ENCODE measurements at regions not wholly inside any gene's neighbourhood (a gene's known extent, or its start where the extent isn't known, plus 50 kb on each side); places are given as distances from the start of the nearest gene placed in this dataset.

GRCh38 chr18:55072181-55072580 is 112.9 kb upstream of the CCDC68 start:
- Histone ChIP-seq H3K36me3 (ENCODE audit: control insufficient read depth in 3 of 3, insufficient read depth in 2 of 3, low read depth in 1 of 3, low read length in 3 of 3) (no peaks in the 10 kb centered on the region), H3K27me3 (ENCODE audit: control insufficient read depth in 3 of 3, insufficient read depth in 3 of 3, low read length in 3 of 3) (no peaks in the 10 kb centered on the region), H3K9me3 (ENCODE audit: control insufficient read depth in 2 of 2, insufficient read depth in 1 of 2, low read depth in 1 of 2, low read length in 1 of 2) (no peaks in the 10 kb centered on the region), H3K4me1 (ENCODE audit: control insufficient read depth in 3 of 3, insufficient read depth in 2 of 3, low read depth in 1 of 3, low read length in 2 of 3) (no peaks in the 10 kb centered on the region), H3K4me3 (ENCODE audit: low read depth in 1 of 3, low read length in 3 of 3) (no peak overlapping the region), H3K27ac (ENCODE audit: low read depth in 1 of 3, low read length in 2 of 3) (no peak overlapping the region)
- FAIRE-seq: no peak
- DNase-seq: no peak
- WGBS, 3 donors: 39 to 49% (median 44%) methylated on average over 2 of the region's 2 CpGs

GRCh38 chr18:55069497-55069896 is 110.2 kb upstream of the CCDC68 start:
- H3K36me3 ChIP-seq (ENCODE audit: control insufficient read depth in 3 of 3, insufficient read depth in 2 of 3, low read depth in 1 of 3, low read length in 3 of 3): no peaks in the 10 kb centered on the region
- no peaks in the 10 kb centered on the region for H3K27me3 ChIP-seq (ENCODE audit: control insufficient read depth in 3 of 3, insufficient read depth in 3 of 3, low read length in 3 of 3)
- FAIRE-seq: no peak
- no peaks in the 10 kb centered on the region for H3K9me3 ChIP-seq (ENCODE audit: control insufficient read depth in 2 of 2, insufficient read depth in 1 of 2, low read depth in 1 of 2, low read length in 1 of 2)
- H3K4me3 ChIP-seq (ENCODE audit: low read depth in 1 of 3, low read length in 3 of 3): no peak overlapping the region
- no peak for DNase-seq
- 87 to 89% (median 88%) methylated on average over 6 of the region's 6 CpGs for WGBS, 3 donors
- no peak overlapping the region for H3K27ac ChIP-seq (ENCODE audit: low read depth in 1 of 3, low read length in 2 of 3)
- no peaks in the 10 kb centered on the region for H3K4me1 ChIP-seq (ENCODE audit: control insufficient read depth in 3 of 3, insufficient read depth in 2 of 3, low read depth in 1 of 3, low read length in 2 of 3)

- Histone ChIP-seq H3K4me1 (ENCODE audit: control insufficient read depth in 3 of 3, insufficient read depth in 2 of 3, low read depth in 1 of 3, low read length in 2 of 3) (no peaks in the 10 kb centered on the region), H3K4me3 (ENCODE audit: low read depth in 1 of 3, low read length in 3 of 3) (no peak overlapping the region), H3K27ac (ENCODE audit: low read depth in 1 of 3, low read length in 2 of 3) (no peak overlapping the region), H3K27me3 (ENCODE audit: control insufficient read depth in 3 of 3, insufficient read depth in 3 of 3, low read length in 3 of 3) (no peaks in the 10 kb centered on the region), H3K9me3 (ENCODE audit: control insufficient read depth in 2 of 2, insufficient read depth in 1 of 2, low read depth in 1 of 2, low read length in 1 of 2) (no peaks in the 10 kb centered on the region), H3K36me3 (ENCODE audit: control insufficient read depth in 3 of 3, insufficient read depth in 2 of 3, low read depth in 1 of 3, low read length in 3 of 3) (no peaks in the 10 kb centered on the region)
- FAIRE-seq: no peak
- no peak for DNase-seq
- 63 to 79% (median 74%) methylated on average over 5 of the region's 5 CpGs for WGBS, 3 donors
Measured at GRCh38 chr18:55064760-55065159, 105.5 kb upstream of the CCDC68 start.

- Histone ChIP-seq H3K4me3 (ENCODE audit: low read depth in 1 of 3, low read length in 3 of 3) (no peak overlapping the region), H3K36me3 (ENCODE audit: control insufficient read depth in 3 of 3, insufficient read depth in 2 of 3, low read depth in 1 of 3, low read length in 3 of 3) (no peaks in the 10 kb centered on the region), H3K4me1 (ENCODE audit: control insufficient read depth in 3 of 3, insufficient read depth in 2 of 3, low read depth in 1 of 3, low read length in 2 of 3) (no peaks in the 10 kb centered on the region), H3K9me3 (ENCODE audit: control insufficient read depth in 2 of 2, insufficient read depth in 1 of 2, low read depth in 1 of 2, low read length in 1 of 2) (no peaks in the 10 kb centered on the region), H3K27ac (ENCODE audit: low read depth in 1 of 3, low read length in 2 of 3) (no peak overlapping the region), H3K27me3 (ENCODE audit: control insufficient read depth in 3 of 3, insufficient read depth in 3 of 3, low read length in 3 of 3) (no peaks in the 10 kb centered on the region)
- DNase-seq: no peak
- no peak for FAIRE-seq
- WGBS, 3 donors: 78 to 86% (median 80%) methylated on average over 4 of the region's 4 CpGs
Measured at GRCh38 chr18:55064073-55064472, 104.8 kb upstream of the CCDC68 start.

GRCh38 chr18:55054021-55054990 is 95.0 kb upstream of the CCDC68 start:
- Histone ChIP-seq H3K27me3 (ENCODE audit: control insufficient read depth in 3 of 3, insufficient read depth in 3 of 3, low read length in 3 of 3) (no peaks in the 10 kb centered on the region), H3K4me1 (ENCODE audit: control insufficient read depth in 3 of 3, insufficient read depth in 2 of 3, low read depth in 1 of 3, low read length in 2 of 3) (no peaks in the 10 kb centered on the region), H3K4me3 (ENCODE audit: low read depth in 1 of 3, low read length in 3 of 3) (no peak overlapping the region), H3K36me3 (ENCODE audit: control insufficient read depth in 3 of 3, insufficient read depth in 2 of 3, low read depth in 1 of 3, low read length in 3 of 3) (no peaks in the 10 kb centered on the region), H3K9me3 (ENCODE audit: control insufficient read depth in 2 of 2, insufficient read depth in 1 of 2, low read depth in 1 of 2, low read length in 1 of 2) (no peaks in the 10 kb centered on the region), H3K27ac (ENCODE audit: low read depth in 1 of 3, low read length in 2 of 3) (no peak overlapping the region)
- DNase-seq: no peak
- WGBS, 3 donors: 88 to 91% (median 89%) methylated on average over 24 of the region's 24 CpGs
- no peak for FAIRE-seq

GRCh38 chr18:55048892-55049291 is 89.6 kb upstream of the CCDC68 start:
- Histone ChIP-seq H3K4me3 (ENCODE audit: low read depth in 1 of 3, low read length in 3 of 3) (no peak overlapping the region), H3K36me3 (ENCODE audit: control insufficient read depth in 3 of 3, insufficient read depth in 2 of 3, low read depth in 1 of 3, low read length in 3 of 3) (no peaks in the 10 kb centered on the region), H3K4me1 (ENCODE audit: control insufficient read depth in 3 of 3, insufficient read depth in 2 of 3, low read depth in 1 of 3, low read length in 2 of 3) (no peaks in the 10 kb centered on the region), H3K27me3 (ENCODE audit: control insufficient read depth in 3 of 3, insufficient read depth in 3 of 3, low read length in 3 of 3) (no peaks in the 10 kb centered on the region), H3K27ac (ENCODE audit: low read depth in 1 of 3, low read length in 2 of 3) (no peak overlapping the region), H3K9me3 (ENCODE audit: control insufficient read depth in 2 of 2, insufficient read depth in 1 of 2, low read depth in 1 of 2, low read length in 1 of 2) (no peaks in the 10 kb centered on the region)
- no peak for FAIRE-seq
- DNase-seq: no peak
- 62 to 70% (median 65%) methylated on average over 3 of the region's 3 CpGs for WGBS, 3 donors

GRCh38 chr18:55047546-55047945 is 88.3 kb upstream of the CCDC68 start:
- Histone ChIP-seq H3K4me3 (ENCODE audit: low read depth in 1 of 3, low read length in 3 of 3) (no peak overlapping the region), H3K27me3 (ENCODE audit: control insufficient read depth in 3 of 3, insufficient read depth in 3 of 3, low read length in 3 of 3) (no peaks in the 10 kb centered on the region), H3K9me3 (ENCODE audit: control insufficient read depth in 2 of 2, insufficient read depth in 1 of 2, low read depth in 1 of 2, low read length in 1 of 2) (no peaks in the 10 kb centered on the region), H3K27ac (ENCODE audit: low read depth in 1 of 3, low read length in 2 of 3) (no peak overlapping the region), H3K4me1 (ENCODE audit: control insufficient read depth in 3 of 3, insufficient read depth in 2 of 3, low read depth in 1 of 3, low read length in 2 of 3) (no peaks in the 10 kb centered on the region), H3K36me3 (ENCODE audit: control insufficient read depth in 3 of 3, insufficient read depth in 2 of 3, low read depth in 1 of 3, low read length in 3 of 3) (no peaks in the 10 kb centered on the region)
- FAIRE-seq: no peak
- no peak for DNase-seq
- 90 to 97% (median 95%) methylated on average over 2 of the region's 2 CpGs for WGBS, 3 donors

- H3K36me3 ChIP-seq (ENCODE audit: control insufficient read depth in 3 of 3, insufficient read depth in 2 of 3, low read depth in 1 of 3, low read length in 3 of 3): no peaks in the 10 kb centered on the region
- H3K4me1 ChIP-seq (ENCODE audit: control insufficient read depth in 3 of 3, insufficient read depth in 2 of 3, low read depth in 1 of 3, low read length in 2 of 3): no peaks in the 10 kb centered on the region
- no peak overlapping the region for H3K4me3 ChIP-seq (ENCODE audit: low read depth in 1 of 3, low read length in 3 of 3)
- no peak overlapping the region for H3K27ac ChIP-seq (ENCODE audit: low read depth in 1 of 3, low read length in 2 of 3)
- FAIRE-seq (no peak), DNase-seq (no peak)
- 63 to 79% (median 76%) methylated on average over 1 of the region's 1 CpG for WGBS, 3 donors
- H3K9me3 ChIP-seq (ENCODE audit: control insufficient read depth in 2 of 2, insufficient read depth in 1 of 2, low read depth in 1 of 2, low read length in 1 of 2): no peaks in the 10 kb centered on the region
- peaks cover 0 to 2% (median 0%) of the 10 kb centered on the region in 3 donors for H3K27me3 ChIP-seq (ENCODE audit: control insufficient read depth in 3 of 3, insufficient read depth in 3 of 3, low read length in 3 of 3)
Measured at GRCh38 chr18:55041366-55041765, 82.1 kb upstream of the CCDC68 start.
